ENCODE measurements at regions not wholly inside any gene's neighbourhood (a gene's known extent, or its start where the extent isn't known, plus 50 kb on each side); places are given as distances from the start of the nearest gene placed in this dataset.

- TF ChIP-seq CTCF (IDR thresholded peaks at IDR 0.05) (no peak), EP300 (IDR thresholded peaks at IDR 0.05) (no peak), POLR2A (IDR thresholded peaks at IDR 0.05; ENCODE audit: low read depth) (no peak), POLR2AphosphoS5 (IDR thresholded peaks at IDR 0.05) (no peak)
These were observed 764.5 kb downstream of the TRIB2 start for GRCh38 chr2:13481201-13481600.
